ENCODE measurements at regions not wholly inside any gene's neighbourhood (a gene's known extent, or its start where the extent isn't known, plus 50 kb on each side); places are given as distances from the start of the nearest gene placed in this dataset.
"Not testable (repeated sequence)": the region's sequence is repeated elsewhere in the genome, so short reads cannot be mapped to it uniquely, and the experiment has no call there.

DNA sequence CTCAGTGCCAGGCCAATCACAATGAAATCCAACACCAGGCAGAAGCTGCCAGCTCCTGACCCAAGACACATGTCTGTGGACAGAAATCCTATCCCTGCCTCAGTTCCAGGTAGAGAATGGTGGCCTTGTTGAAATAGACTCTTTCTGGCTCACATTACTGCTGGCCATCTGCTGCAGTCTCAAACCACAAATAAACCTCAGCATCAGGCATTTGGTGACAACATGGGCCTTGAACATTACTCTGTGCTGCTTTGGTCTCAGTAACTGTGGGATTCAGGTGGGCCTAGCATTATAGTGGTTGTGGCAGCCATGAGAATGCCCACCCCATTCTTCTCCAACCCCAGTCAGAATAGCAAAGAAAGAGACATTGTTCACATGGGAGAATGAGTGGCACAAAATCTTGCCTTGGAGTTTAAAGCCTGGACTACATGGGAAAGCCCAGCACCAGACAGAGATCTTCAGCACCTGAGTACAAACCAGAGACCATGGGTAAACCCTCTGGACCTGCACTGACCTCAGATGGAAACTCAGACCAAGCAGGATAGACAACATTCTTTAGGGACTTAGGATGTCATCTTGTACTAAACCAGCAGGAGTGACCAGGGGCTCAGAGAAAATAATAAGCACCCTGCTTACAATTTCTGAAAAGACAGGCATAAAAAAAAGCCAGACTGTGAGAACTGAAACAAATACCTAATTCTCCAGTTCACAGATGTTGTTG, 50.4 kb upstream of the TRAM1L1 start:
- H3K27ac Mint-ChIP-seq: no peak overlapping the region
- no peaks in the 10 kb centered on the region for H3K4me1 Mint-ChIP-seq (ENCODE audit: low read depth in 2 of 2)
- DNase-seq (ENCODE audit: low spot score) (no peak), ATAC-seq (no peak)
- peaks cover 4% of the 10 kb centered on the region for H3K36me3 Mint-ChIP-seq
- H3K4me3 Mint-ChIP-seq: no peak overlapping the region
- H3K27me3 Mint-ChIP-seq: no peaks in the 10 kb centered on the region
- peaks cover 20% of the 10 kb centered on the region for H3K9me3 Mint-ChIP-seq

DNA sequence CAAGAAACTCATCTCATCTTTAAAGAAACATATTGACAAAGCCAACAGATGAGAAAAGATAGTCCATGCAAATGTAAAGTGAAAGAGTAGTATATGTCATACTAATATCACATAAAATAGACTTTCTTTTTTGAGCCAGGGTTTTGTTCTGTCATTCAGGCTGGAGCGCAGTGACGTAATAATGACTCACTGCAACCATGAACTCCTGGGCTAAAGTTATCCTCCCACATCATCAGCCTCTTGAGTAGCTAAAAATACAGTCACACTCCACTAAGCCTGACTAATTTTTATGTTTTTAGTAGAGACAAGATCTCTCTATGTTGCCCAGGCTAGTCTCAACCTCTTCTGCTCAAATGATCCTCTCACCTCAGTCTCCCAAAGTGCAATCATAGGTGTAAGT, 51.8 kb upstream of the TRAM1L1 start:
- DNase-seq (ENCODE audit: low spot score) (no peak), ATAC-seq (no peak)
- Mint-ChIP-seq H3K4me1 (ENCODE audit: low read depth in 2 of 2) (no peaks in the 10 kb centered on the region), H3K27ac (no peak overlapping the region), H3K36me3 (peaks cover 4% of the 10 kb centered on the region), H3K27me3 (no peaks in the 10 kb centered on the region), H3K9me3 (peaks cover 23% of the 10 kb centered on the region), H3K4me3 (no peak overlapping the region)

DNA sequence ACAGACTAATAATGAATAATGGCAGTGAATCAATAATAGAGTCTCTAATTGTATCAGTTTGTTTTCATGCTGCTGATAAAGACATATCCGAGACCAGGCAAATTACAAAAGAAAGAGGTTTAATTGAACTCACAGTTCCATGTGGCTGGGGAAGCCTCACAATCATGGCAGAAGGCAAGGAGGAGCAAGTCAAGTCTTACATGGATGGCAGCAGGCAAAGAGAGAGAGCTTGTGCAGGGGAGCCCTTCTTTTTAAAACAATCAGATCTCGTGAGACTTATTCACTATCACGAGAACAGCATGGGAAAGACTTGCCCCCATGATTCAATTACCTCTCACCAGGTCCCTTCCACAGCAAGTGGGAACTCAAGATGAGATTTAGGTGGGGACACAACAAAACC, 53.4 kb upstream of the TRAM1L1 start:
- H3K9me3 Mint-ChIP-seq: peaks cover 19% of the 10 kb centered on the region
- not testable (repeated sequence) for ATAC-seq; H3K36me3 Mint-ChIP-seq; H3K27ac Mint-ChIP-seq; H3K4me3 Mint-ChIP-seq; H3K4me1 Mint-ChIP-seq (ENCODE audit: low read depth in 2 of 2); DNase-seq (ENCODE audit: low spot score); H3K27me3 Mint-ChIP-seq

GRCh38 chr4:117154251-117154650, 68.9 kb upstream of the TRAM1L1 start:
- Mint-ChIP-seq H3K9me3 (peaks cover 8% of the 10 kb centered on the region), H3K27ac (no peak overlapping the region), H3K4me1 (ENCODE audit: low read depth in 2 of 2) (no peaks in the 10 kb centered on the region), H3K27me3 (no peaks in the 10 kb centered on the region), H3K4me3 (no peak overlapping the region), H3K36me3 (peaks cover 9% of the 10 kb centered on the region)
- DNase-seq (ENCODE audit: low spot score): no peak
- ATAC-seq: no peak

GRCh38 chr4:117156806-117157205, 71.4 kb upstream of the TRAM1L1 start:
- no peaks in the 10 kb centered on the region for H3K9me3 Mint-ChIP-seq
- no peak for DNase-seq (ENCODE audit: low spot score)
- no peak for ATAC-seq
- no peak overlapping the region for H3K4me3 Mint-ChIP-seq
- no peaks in the 10 kb centered on the region for H3K4me1 Mint-ChIP-seq (ENCODE audit: low read depth in 2 of 2)
- H3K27ac Mint-ChIP-seq: no peak overlapping the region
- peaks cover under 1% of the 10 kb centered on the region for H3K36me3 Mint-ChIP-seq
- no peaks in the 10 kb centered on the region for H3K27me3 Mint-ChIP-seq

DNA sequence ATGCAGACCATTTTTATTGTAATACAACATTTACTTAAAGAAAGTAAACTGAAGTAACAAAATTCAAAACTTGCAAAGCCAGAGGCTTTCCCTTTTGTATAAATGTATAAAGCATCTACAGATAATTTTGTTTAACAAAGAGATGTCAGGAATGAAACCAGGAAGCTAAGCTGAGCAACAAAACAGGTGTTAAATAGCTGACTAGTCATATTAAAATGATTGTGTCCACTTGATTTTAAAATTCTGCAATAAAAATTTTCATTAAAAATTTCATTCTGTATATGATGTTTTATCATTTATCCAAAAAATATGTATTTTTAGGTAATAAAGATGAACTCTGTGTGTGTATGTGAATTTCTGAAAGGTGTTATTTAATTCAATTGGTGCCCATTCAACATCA, 72.0 kb upstream of the TRAM1L1 start:
- no peaks in the 10 kb centered on the region for H3K9me3 Mint-ChIP-seq
- H3K4me1 Mint-ChIP-seq (ENCODE audit: low read depth in 2 of 2): no peaks in the 10 kb centered on the region
- no peak overlapping the region for H3K27ac Mint-ChIP-seq
- DNase-seq (ENCODE audit: low spot score) (no peak), ATAC-seq (no peak)
- H3K27me3 Mint-ChIP-seq: no peaks in the 10 kb centered on the region
- H3K36me3 Mint-ChIP-seq: no peaks in the 10 kb centered on the region
- H3K4me3 Mint-ChIP-seq: no peak overlapping the region

GRCh38 chr4:117162976-117163375, 77.6 kb upstream of the TRAM1L1 start:
- peaks cover 3% of the 10 kb centered on the region for H3K9me3 Mint-ChIP-seq
- no peaks in the 10 kb centered on the region for H3K4me1 Mint-ChIP-seq (ENCODE audit: low read depth in 2 of 2)
- no peaks in the 10 kb centered on the region for H3K27me3 Mint-ChIP-seq
- no peaks in the 10 kb centered on the region for H3K36me3 Mint-ChIP-seq
- DNase-seq (ENCODE audit: low spot score) (no peak), ATAC-seq (no peak)
- no peak overlapping the region for H3K27ac Mint-ChIP-seq
- no peak overlapping the region for H3K4me3 Mint-ChIP-seq

DNA sequence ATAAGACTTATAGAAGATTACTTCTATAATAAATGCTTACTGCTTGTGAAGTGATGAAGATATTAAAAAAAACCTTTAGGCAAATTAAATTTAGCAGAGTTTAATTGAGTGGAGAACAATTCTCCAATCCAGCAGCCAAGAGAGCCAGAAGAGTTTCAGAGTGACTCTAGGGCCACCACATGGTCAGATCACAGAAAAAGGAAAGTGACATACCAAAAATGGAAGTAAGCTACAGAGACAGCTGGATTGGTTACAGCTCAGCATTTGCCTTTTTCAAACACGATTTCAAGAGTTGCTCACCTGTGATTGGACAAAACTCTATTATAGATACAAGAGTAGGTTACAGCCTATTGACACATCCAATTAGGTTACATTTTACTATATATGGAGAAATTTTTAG, 79.0 kb upstream of the TRAM1L1 start:
- H3K36me3 Mint-ChIP-seq: no peaks in the 10 kb centered on the region
- ATAC-seq (no peak), DNase-seq (ENCODE audit: low spot score) (no peak)
- H3K27ac Mint-ChIP-seq: no peak overlapping the region
- H3K9me3 Mint-ChIP-seq: peaks cover 3% of the 10 kb centered on the region
- no peaks in the 10 kb centered on the region for H3K27me3 Mint-ChIP-seq
- H3K4me3 Mint-ChIP-seq: no peak overlapping the region
- H3K4me1 Mint-ChIP-seq (ENCODE audit: low read depth in 2 of 2): no peaks in the 10 kb centered on the region

- not testable (repeated sequence) for H3K4me3 Mint-ChIP-seq; DNase-seq (ENCODE audit: low spot score)
These were observed 90.0 kb upstream of the TRAM1L1 start for GRCh38 chr4:117175369-117175768.

DNA sequence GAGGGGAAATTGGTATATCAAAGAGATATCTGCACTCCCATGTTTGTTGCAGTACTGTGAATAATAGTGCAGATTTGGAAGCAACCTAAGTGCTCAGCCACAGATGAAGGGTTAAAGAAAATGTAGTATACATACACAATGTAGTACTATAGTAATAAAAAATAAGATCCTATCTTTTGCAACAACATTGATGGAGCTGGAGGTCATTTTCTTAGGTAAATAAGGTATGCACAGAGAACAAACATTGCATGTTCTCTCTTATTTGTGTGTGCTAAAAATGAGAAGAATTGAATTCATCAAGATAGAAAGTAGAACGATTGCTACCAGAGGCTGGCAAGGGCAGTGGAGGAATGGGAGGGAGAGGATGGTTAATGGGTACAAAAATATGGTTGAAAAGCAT, 117.9 kb upstream of the TRAM1L1 start:
- H3K4me1 Mint-ChIP-seq (ENCODE audit: low read depth in 2 of 2): no peaks in the 10 kb centered on the region
- H3K27me3 Mint-ChIP-seq: no peaks in the 10 kb centered on the region
- no peak overlapping the region for H3K27ac Mint-ChIP-seq
- H3K36me3 Mint-ChIP-seq: peaks cover 4% of the 10 kb centered on the region
- DNase-seq (ENCODE audit: low spot score) (no peak), ATAC-seq (no peak)
- peaks cover 16% of the 10 kb centered on the region for H3K9me3 Mint-ChIP-seq
- no peak overlapping the region for H3K4me3 Mint-ChIP-seq

More at GRCh38 chr4:117175369-117175768, 90.0 kb upstream of the TRAM1L1 start:
- peaks cover 14% of the 10 kb centered on the region for H3K9me3 Mint-ChIP-seq
- H3K4me1 Mint-ChIP-seq (ENCODE audit: low read depth in 2 of 2); H3K27ac Mint-ChIP-seq; H3K27me3 Mint-ChIP-seq; H3K36me3 Mint-ChIP-seq; ATAC-seq: not testable (repeated sequence)

DNA sequence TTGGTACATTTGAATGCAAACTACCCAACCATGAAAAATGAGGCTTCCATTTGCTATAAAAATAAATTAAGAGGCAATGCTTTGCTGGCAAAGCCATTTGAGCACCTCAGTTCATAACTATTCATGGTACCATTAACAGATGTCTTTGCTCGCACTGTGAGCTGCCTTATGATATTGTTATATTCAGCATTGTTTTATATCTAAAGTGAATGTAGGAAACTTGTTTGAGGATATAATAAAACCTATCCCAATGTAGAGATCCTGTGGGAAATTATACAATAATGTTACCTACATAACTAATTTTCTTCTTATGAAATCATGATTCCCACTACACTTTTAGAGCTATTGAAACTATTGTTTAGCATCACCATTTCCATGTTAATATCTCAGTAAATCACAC, 125.2 kb upstream of the TRAM1L1 start:
- no peak overlapping the region for H3K27ac Mint-ChIP-seq
- no peaks in the 10 kb centered on the region for H3K36me3 Mint-ChIP-seq
- no peak for ATAC-seq
- no peaks in the 10 kb centered on the region for H3K27me3 Mint-ChIP-seq
- H3K4me3 Mint-ChIP-seq: no peak overlapping the region
- no peaks in the 10 kb centered on the region for H3K9me3 Mint-ChIP-seq
- H3K4me1 Mint-ChIP-seq (ENCODE audit: low read depth in 2 of 2): no peaks in the 10 kb centered on the region
- no peak for DNase-seq (ENCODE audit: low spot score)

DNA sequence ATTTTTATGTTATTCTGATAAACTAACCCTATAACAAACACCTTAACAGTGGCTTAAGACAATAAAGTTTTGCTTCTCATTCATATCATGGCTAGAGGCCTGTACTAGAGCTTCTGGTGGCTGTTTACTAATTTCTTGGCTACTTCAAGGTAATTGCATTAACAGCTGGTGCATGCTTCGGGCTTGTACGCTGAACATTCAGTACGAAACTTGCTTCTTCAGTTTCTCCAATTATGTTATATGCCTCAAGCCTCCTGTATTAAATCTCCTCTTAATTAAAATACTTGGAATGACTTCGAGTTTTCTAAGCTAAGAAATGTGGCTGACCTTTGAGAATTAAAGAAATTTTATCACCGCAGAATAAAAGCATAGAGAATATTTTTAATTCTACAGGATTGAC, 138.9 kb upstream of the TRAM1L1 start:
- H3K27ac Mint-ChIP-seq: no peak overlapping the region
- no peaks in the 10 kb centered on the region for H3K27me3 Mint-ChIP-seq
- no peaks in the 10 kb centered on the region for H3K4me1 Mint-ChIP-seq (ENCODE audit: low read depth in 2 of 2)
- H3K4me3 Mint-ChIP-seq: no peak overlapping the region
- no peak for DNase-seq (ENCODE audit: low spot score)
- ATAC-seq: no peak
- no peaks in the 10 kb centered on the region for H3K36me3 Mint-ChIP-seq
- peaks cover 6% of the 10 kb centered on the region for H3K9me3 Mint-ChIP-seq

DNA sequence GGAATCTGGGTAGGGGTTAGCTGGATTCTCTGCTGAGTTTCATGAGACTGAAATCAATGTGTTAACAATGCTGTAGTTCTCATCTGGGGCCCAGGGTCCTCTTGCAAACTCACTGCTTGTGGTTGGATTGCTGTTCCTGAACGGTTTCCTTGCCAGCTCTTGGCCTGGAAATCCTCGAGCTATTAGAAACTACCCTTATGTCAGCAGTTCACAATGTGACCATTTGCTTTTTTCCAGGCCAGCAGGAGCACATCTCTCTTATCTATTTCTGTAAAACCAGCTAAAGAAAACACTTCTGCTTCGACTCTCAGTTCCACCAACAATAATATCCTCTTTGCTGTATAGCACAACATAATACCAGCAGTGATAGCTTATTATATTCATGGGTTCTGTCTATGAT, 140.1 kb upstream of the TRAM1L1 start:
- H3K4me3 Mint-ChIP-seq: no peak overlapping the region
- peaks cover 9% of the 10 kb centered on the region for H3K9me3 Mint-ChIP-seq
- no peak for DNase-seq (ENCODE audit: low spot score)
- no peak for ATAC-seq
- no peaks in the 10 kb centered on the region for H3K27me3 Mint-ChIP-seq
- H3K4me1 Mint-ChIP-seq (ENCODE audit: low read depth in 2 of 2): no peaks in the 10 kb centered on the region
- H3K27ac Mint-ChIP-seq: no peak overlapping the region
- no peaks in the 10 kb centered on the region for H3K36me3 Mint-ChIP-seq

DNA sequence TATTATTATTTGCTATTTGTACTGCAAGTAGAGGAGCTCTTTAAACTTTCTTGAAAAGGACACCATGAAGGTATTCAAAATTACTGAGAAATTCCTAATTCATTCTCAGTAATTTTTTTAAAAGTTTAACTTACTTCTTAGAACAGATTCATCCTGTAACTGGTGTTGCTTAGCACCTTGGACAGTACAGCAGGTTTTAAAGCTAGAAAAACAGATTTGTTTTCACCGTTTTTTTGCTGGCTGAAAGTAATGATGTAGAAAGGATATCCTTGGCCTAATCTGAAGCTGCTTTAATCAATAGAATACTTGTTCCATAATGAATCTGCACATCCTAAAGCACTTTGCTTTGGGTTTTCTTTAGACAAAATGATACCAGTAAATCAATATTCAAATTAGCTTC, 142.5 kb upstream of the TRAM1L1 start:
- Mint-ChIP-seq H3K27me3 (no peaks in the 10 kb centered on the region), H3K9me3 (peaks cover 7% of the 10 kb centered on the region), H3K4me1 (ENCODE audit: low read depth in 2 of 2) (no peaks in the 10 kb centered on the region), H3K36me3 (no peaks in the 10 kb centered on the region), H3K27ac (no peak overlapping the region), H3K4me3 (no peak overlapping the region)
- DNase-seq (ENCODE audit: low spot score) (no peak), ATAC-seq (no peak)

DNA sequence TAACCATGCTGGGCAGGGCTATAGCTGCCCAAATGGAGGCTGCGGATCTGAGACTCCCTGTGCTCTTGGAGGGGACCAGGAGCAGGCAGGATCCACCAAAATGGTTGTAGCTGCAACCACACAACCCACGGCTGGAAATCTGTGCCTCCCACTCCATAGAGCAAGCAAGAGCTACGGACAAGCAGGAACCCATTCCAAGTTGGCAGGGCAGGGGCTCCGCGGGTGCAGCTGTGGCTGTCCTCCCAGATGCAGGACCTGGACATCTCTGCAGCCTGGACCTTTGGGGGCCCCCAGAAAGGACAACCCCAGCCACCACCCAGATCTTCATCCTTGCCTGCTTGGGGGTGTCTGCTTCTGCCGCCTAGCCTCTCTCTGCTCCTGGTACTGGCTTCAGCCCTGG, 154.1 kb upstream of the TRAM1L1 start:
- DNase-seq (ENCODE audit: low spot score) (no peak), ATAC-seq (peak in 1 of 2 donors; percentile 24)
- no peaks in the 10 kb centered on the region for H3K4me1 Mint-ChIP-seq (ENCODE audit: low read depth in 2 of 2)
- H3K36me3 Mint-ChIP-seq: no peaks in the 10 kb centered on the region
- H3K4me3 Mint-ChIP-seq: no peak overlapping the region
- peaks cover 5% of the 10 kb centered on the region for H3K9me3 Mint-ChIP-seq
- H3K27ac Mint-ChIP-seq: no peak overlapping the region
- no peaks in the 10 kb centered on the region for H3K27me3 Mint-ChIP-seq

Data from natural killer cell treated with Interleukin-12 subunit alpha and Interleukin-12 subunit beta and Interleukin-15 and Interleukin-18, amount 100 ng/mL, for 72 hours (primary cell).